Suprapubic skin (tissue), 4 donors: ENCODE measurements at regions not wholly inside any gene's neighbourhood (a gene's known extent, or its start where the extent isn't known, plus 50 kb on each side); places are given as distances from the start of the nearest gene placed in this dataset.

Source experiments
- DNase-seq, 2 donors: peaks; one replicate each; pipeline ENCODE4 v3.0.0-alpha.2; 2019; ENCODE audit warnings: low spot score in 2 of 2
- H3K27ac ChIP-seq: fragments of 200-600 bp; sonication (generic); one replicate; pipeline ENCODE4 v1.5.1; 2019
- H3K27me3 ChIP-seq: fragments of 200-600 bp; sonication (generic); one replicate; pipeline ENCODE4 v1.5.1; 2019
- H3K36me3 ChIP-seq: fragments of 200-600 bp; sonication (generic); one replicate; pipeline ENCODE4 v1.5.1; 2019
- H3K4me1 ChIP-seq: fragments of 200-600 bp; sonication (generic); one replicate; pipeline ENCODE4 v1.5.1; 2019
- H3K4me3 ChIP-seq: fragments of 200-600 bp; sonication (generic); one replicate; pipeline ENCODE4 v1.5.1; 2019; ENCODE audit warnings: mild to moderate bottlenecking
- H3K9me3 ChIP-seq: fragments of 200-600 bp; sonication (generic); one replicate; pipeline ENCODE4 v1.5.1; 2019
- EP300 ChIP-seq: sonication (generic); formaldehyde crosslinking; IDR thresholded peaks from one replicate; pipeline ENCODE4 v1.6.1; 2017; ENCODE audit warnings: antibody characterized with exemption
- POLR2A ChIP-seq, 2 donors: fragments of 450-650 bp; IDR thresholded peaks; one replicate each; pipeline ENCODE4 v1.6.1; 2017; ENCODE audit warnings: antibody characterized with exemption in 2 of 2, mild to moderate bottlenecking in 2 of 2, moderate library complexity in 2 of 2
- POLR2AphosphoS5 ChIP-seq, 3 donors: sonication (generic); formaldehyde crosslinking; IDR thresholded peaks; one replicate each; pipeline ENCODE4 v1.6.1; 2017; ENCODE audit warnings: antibody characterized with exemption in 3 of 3
- WGBS: methylation state at CpG from one replicate; pipeline ENCODE4 v1.1.5; 2018; 5-methylcytosine and 5-hydroxymethylcytosine counted together
- TF ChIP-seq, protein P1 (sequence below), 2 donors: fragments of 200-600 bp in 1 of 2; fragments of 450-650 bp in 1 of 2; sonication (generic) in 1 of 2; IDR thresholded peaks; one replicate each; pipeline ENCODE4 v1.5.1; 2016 to 2019; ENCODE audit warnings: antibody characterized with exemption in 2 of 2, mild to moderate bottlenecking in 1 of 2, moderate library complexity in 1 of 2

DNA sequence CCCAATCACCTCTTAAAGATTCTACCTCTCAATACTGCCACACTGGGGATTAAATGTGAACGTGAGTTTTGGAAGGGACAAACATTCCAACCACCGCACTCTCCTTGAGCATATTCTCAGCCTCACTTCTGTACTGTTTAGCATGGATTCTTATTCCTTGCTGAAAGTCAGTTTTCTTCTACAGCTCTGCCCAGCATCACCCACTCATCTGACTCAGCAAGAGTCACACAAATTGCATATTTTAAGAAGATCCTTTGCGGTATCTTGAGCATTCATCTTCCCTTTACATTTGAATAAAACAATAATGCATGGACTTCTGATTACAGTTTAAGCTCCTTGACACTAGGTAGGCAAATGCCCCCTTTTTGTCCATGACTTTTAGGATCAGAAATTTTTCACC lies 251.6 kb upstream of the MKLN1 start:
- no peaks in the 10 kb centered on the region for H3K27me3 ChIP-seq
- H3K27ac ChIP-seq, result peak overlapping the region; percentile 31
- peaks cover 14% of the 10 kb centered on the region for H3K36me3 ChIP-seq
- DNase-seq, result no peak
- WGBS, result 60% methylated on average over 3 of the region's 3 CpGs
- peaks cover 43% of the 10 kb centered on the region for H3K4me1 ChIP-seq
- H3K4me3 ChIP-seq, result no peak overlapping the region
- no peak for TF ChIP-seq EP300
- no peak for TF ChIP-seq POLR2AphosphoS5 (IDR thresholded peaks at IDR 0.05)
- TF ChIP-seq POLR2A (IDR thresholded peaks at IDR 0.05), result no peak
- TF ChIP-seq, protein P1, sequence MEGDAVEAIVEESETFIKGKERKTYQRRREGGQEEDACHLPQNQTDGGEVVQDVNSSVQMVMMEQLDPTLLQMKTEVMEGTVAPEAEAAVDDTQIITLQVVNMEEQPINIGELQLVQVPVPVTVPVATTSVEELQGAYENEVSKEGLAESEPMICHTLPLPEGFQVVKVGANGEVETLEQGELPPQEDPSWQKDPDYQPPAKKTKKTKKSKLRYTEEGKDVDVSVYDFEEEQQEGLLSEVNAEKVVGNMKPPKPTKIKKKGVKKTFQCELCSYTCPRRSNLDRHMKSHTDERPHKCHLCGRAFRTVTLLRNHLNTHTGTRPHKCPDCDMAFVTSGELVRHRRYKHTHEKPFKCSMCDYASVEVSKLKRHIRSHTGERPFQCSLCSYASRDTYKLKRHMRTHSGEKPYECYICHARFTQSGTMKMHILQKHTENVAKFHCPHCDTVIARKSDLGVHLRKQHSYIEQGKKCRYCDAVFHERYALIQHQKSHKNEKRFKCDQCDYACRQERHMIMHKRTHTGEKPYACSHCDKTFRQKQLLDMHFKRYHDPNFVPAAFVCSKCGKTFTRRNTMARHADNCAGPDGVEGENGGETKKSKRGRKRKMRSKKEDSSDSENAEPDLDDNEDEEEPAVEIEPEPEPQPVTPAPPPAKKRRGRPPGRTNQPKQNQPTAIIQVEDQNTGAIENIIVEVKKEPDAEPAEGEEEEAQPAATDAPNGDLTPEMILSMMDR (IDR thresholded peaks at IDR 0.05), result no peak
- no peaks in the 10 kb centered on the region for H3K9me3 ChIP-seq

DNA sequence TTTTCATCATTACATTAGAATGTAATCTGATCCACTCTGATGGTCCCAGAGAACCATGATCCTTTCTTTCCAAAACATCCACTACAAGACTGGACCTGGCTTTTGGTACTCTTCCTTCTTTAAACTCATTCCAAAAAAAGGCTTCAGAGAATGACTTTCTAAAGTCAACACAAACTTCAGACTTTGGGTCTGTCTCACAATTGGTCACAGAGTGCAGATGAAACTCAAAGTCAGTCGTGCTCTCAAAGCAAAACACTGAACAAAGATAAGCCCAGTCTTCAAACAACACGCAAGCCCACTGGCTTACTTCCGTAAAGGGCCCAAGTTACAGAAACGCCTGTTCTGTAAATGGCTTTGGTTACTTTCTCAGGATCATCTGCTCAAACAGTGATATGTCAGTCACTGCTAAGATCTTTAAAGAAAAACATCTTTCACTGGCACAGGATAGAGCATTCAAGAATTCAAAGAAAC lies 250.9 kb upstream of the MKLN1 start:
- no peak for DNase-seq
- H3K4me3 ChIP-seq, result no peak overlapping the region
- TF ChIP-seq, protein P1 (IDR thresholded peaks at IDR 0.05), result no peak
- TF ChIP-seq POLR2AphosphoS5 (IDR thresholded peaks at IDR 0.05) (no peak), EP300 (no peak), POLR2A (IDR thresholded peaks at IDR 0.05) (no peak)
- peaks cover 41% of the 10 kb centered on the region for H3K4me1 ChIP-seq
- H3K27ac ChIP-seq, result peak overlapping the region; percentile 31
- H3K27me3 ChIP-seq, result no peaks in the 10 kb centered on the region
- peaks cover 14% of the 10 kb centered on the region for H3K36me3 ChIP-seq
- H3K9me3 ChIP-seq, result no peaks in the 10 kb centered on the region
- WGBS, result 52% methylated on average over 4 of the region's 4 CpGs

DNA sequence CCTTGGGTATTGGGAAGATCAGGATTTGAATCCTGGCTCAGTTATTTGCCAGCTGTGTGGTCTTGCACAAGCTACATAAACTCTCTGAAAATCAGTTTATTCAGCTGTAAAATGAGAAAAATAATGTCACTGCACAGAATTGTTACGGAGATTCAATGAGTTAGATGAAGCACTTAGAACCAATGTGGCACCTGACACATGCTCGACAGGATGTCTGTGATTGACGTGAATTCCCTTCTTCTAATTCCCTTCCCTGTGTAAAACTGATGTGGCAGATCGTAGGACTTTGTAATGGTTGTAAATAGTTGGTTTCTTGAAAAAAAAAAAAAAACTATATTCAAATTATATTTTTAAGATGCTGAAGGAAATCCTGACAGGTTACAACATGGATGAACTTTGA lies 249.9 kb upstream of the MKLN1 start:
- WGBS, result 81% methylated on average over 4 of the region's 4 CpGs
- Histone ChIP-seq H3K9me3 (no peaks in the 10 kb centered on the region), H3K27ac (no peak overlapping the region), H3K4me1 (peaks cover 38% of the 10 kb centered on the region), H3K4me3 (no peak overlapping the region), H3K36me3 (peaks cover 14% of the 10 kb centered on the region), H3K27me3 (no peaks in the 10 kb centered on the region)
- TF ChIP-seq POLR2AphosphoS5 (IDR thresholded peaks at IDR 0.05) (no peak), POLR2A (IDR thresholded peaks at IDR 0.05) (no peak), EP300 (no peak)
- TF ChIP-seq, protein P1 (IDR thresholded peaks at IDR 0.05), result no peak
- no peak for DNase-seq

DNA sequence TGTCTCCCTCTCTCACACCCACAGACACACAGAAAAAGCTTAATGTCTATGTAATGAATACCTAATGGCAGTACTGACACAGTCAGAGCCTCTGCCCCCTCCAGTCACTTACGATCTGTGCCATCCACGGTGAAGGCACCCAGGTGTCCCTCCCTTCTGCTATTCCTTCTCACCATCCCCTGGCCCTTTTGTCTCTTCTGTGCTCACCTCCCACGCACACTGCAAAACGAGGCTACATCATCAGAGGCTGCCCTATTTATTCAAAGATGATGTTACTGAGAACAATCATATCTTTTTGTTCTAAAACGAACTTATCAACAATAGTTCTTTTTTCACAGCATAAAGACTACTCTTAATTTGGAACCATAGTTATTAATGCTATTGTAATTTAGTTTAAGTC lies 246.9 kb upstream of the MKLN1 start:
- Histone ChIP-seq H3K27me3 (no peaks in the 10 kb centered on the region), H3K9me3 (no peaks in the 10 kb centered on the region), H3K4me1 (peaks cover 26% of the 10 kb centered on the region), H3K27ac (no peak overlapping the region), H3K36me3 (peaks cover 4% of the 10 kb centered on the region), H3K4me3 (no peak overlapping the region)
- TF ChIP-seq POLR2A (IDR thresholded peaks at IDR 0.05) (no peak), POLR2AphosphoS5 (IDR thresholded peaks at IDR 0.05) (no peak)
- TF ChIP-seq, protein P1 (IDR thresholded peaks at IDR 0.05), result no peak
- no peak for DNase-seq
- WGBS, result 77% methylated on average over 5 of the region's 5 CpGs

DNA sequence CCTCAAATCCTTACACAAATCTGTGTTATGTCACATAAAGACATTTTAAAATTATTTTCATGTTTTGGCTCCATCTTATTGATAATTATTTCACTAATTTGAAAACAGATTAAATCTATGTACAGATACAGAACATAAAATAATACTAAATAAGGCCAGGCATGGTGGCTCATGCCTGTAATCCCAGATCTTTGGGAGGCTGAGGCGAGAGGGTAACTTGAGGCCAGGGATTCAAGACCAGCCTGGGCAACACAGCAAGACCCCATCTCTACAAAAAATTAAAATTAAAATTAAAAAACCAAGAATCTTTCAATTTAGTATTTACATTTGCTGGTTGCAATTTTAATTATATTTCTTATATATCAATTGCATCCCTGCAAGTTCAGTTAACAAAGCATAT lies 246.4 kb upstream of the MKLN1 start:
- peaks cover 4% of the 10 kb centered on the region for H3K36me3 ChIP-seq

More for the DNA sequence above, 246.4 kb upstream of the MKLN1 start:
- TF ChIP-seq POLR2A (IDR thresholded peaks at IDR 0.05), result no peak
- TF ChIP-seq EP300, result no peak
- TF ChIP-seq, protein P1 (IDR thresholded peaks at IDR 0.05), result no peak
- TF ChIP-seq POLR2AphosphoS5 (IDR thresholded peaks at IDR 0.05), result no peak
- Histone ChIP-seq H3K27ac (no peak overlapping the region), H3K4me1 (peaks cover 20% of the 10 kb centered on the region), H3K4me3 (no peak overlapping the region), H3K27me3 (no peaks in the 10 kb centered on the region), H3K9me3 (no peaks in the 10 kb centered on the region)
- 98% methylated on average over 1 of the region's 1 CpG for WGBS
- DNase-seq, result no peak
